ENCODE measurements at regions not wholly inside any gene's neighbourhood (a gene's known extent, or its start where the extent isn't known, plus 50 kb on each side); places are given as distances from the start of the nearest gene placed in this dataset.
"Not testable (repeated sequence)": the region's sequence is repeated elsewhere in the genome, so short reads cannot be mapped to it uniquely, and the experiment has no call there.

DNA sequence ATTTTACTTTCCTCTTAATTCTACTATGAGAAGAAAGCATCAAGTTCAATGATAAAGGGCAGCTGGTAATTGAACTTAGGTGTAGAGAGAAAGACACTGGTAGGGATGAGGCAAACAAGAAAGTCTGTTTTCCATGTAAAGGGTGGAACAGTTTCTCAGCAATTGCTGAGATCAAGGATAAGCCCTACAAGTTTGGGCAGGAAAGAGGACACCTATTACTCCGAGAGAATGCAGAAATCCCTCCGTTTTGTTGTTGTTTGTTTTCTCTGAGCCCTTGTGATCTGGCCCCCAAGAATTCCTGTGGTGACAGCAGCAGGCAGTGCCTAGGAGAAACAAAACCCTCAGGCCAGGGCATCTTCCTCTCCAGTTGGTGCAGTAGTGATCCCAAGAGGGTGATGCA is 324.7 kb downstream of the SPATA31A6 start:
- not testable (repeated sequence) for TF ChIP-seq BMI1 (IDR thresholded peaks at IDR 0.05; ENCODE audit: low read length); FOXP1 (CRISPR knock-in tag; IDR thresholded peaks at IDR 0.05)
